ENCODE measurements at regions not wholly inside any gene's neighbourhood (a gene's known extent, or its start where the extent isn't known, plus 50 kb on each side); places are given as distances from the start of the nearest gene placed in this dataset.

- H3K4me3 ChIP-seq (replicated peaks; ENCODE audit: insufficient read depth, low read length): no peak overlapping the region
- no peak overlapping the region for H3K27ac ChIP-seq (replicated peaks)
- no peaks in the 10 kb centered on the region for H3K27me3 ChIP-seq (ENCODE audit: insufficient read depth, poor library complexity, severe bottlenecking)
- DNase-seq (ENCODE audit: low read depth in 1 of 2, low spot score in 1 of 2): peak in 1 of 2 experiments; percentile 17
- TF ChIP-seq CTCF (IDR thresholded peaks at IDR 0.05; ENCODE audit: insufficient read depth, low read length) (peak; percentile 29), SPI1 (IDR thresholded peaks at IDR 0.05; ENCODE audit: borderline replicate concordance, low read depth) (no peak)
Observed at GRCh38 chr17:70636517-70637133, 467.3 kb downstream of the KCNJ2 start.

DNA sequence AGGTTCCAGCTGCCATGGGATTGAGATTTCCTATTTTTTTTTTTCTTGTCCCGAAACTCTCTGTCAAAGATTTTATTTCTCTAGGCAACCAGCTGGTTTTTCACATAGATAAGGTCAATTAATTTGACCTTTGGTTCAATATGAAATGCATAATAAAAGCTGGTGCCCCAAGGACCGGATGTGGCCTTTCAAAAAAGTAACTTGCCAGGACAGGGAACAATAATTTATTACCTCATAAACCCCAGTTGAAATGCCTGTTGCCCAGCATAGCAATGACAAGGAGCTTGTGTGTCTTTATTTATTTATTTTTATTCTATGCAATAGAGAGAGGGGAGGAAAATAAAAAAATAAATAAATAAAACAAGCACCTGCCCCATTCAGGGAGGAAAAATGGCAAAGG lies 472.7 kb downstream of the KCNJ2 start:
- DNase-seq (ENCODE audit: low read depth in 1 of 2, low spot score in 1 of 2): no peak
- Histone ChIP-seq H3K27me3 (ENCODE audit: insufficient read depth, poor library complexity, severe bottlenecking) (no peaks in the 10 kb centered on the region), H3K27ac (replicated peaks) (no peak overlapping the region), H3K4me3 (replicated peaks; ENCODE audit: insufficient read depth, low read length) (no peak overlapping the region)
- TF ChIP-seq GABPA (IDR thresholded peaks at IDR 0.05; ENCODE audit: low read depth) (no peak), CTCF (IDR thresholded peaks at IDR 0.05; ENCODE audit: insufficient read depth, low read length) (no peak), POLR2AphosphoS5 (IDR thresholded peaks at IDR 0.05; ENCODE audit: low read depth) (no peak), SPI1 (IDR thresholded peaks at IDR 0.05; ENCODE audit: borderline replicate concordance, low read depth) (no peak)
- TF ChIP-seq, protein P1, sequence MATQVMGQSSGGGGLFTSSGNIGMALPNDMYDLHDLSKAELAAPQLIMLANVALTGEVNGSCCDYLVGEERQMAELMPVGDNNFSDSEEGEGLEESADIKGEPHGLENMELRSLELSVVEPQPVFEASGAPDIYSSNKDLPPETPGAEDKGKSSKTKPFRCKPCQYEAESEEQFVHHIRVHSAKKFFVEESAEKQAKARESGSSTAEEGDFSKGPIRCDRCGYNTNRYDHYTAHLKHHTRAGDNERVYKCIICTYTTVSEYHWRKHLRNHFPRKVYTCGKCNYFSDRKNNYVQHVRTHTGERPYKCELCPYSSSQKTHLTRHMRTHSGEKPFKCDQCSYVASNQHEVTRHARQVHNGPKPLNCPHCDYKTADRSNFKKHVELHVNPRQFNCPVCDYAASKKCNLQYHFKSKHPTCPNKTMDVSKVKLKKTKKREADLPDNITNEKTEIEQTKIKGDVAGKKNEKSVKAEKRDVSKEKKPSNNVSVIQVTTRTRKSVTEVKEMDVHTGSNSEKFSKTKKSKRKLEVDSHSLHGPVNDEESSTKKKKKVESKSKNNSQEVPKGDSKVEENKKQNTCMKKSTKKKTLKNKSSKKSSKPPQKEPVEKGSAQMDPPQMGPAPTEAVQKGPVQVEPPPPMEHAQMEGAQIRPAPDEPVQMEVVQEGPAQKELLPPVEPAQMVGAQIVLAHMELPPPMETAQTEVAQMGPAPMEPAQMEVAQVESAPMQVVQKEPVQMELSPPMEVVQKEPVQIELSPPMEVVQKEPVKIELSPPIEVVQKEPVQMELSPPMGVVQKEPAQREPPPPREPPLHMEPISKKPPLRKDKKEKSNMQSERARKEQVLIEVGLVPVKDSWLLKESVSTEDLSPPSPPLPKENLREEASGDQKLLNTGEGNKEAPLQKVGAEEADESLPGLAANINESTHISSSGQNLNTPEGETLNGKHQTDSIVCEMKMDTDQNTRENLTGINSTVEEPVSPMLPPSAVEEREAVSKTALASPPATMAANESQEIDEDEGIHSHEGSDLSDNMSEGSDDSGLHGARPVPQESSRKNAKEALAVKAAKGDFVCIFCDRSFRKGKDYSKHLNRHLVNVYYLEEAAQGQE (IDR thresholded peaks at IDR 0.05; ENCODE audit: insufficient replicate concordance, low read depth): no peak

- DNase-seq (ENCODE audit: low read depth in 1 of 2, low spot score in 1 of 2): peak in 1 of 2 experiments; percentile 45
- no peak for TF ChIP-seq SPI1 (IDR thresholded peaks at IDR 0.05; ENCODE audit: borderline replicate concordance, low read depth)
- TF ChIP-seq POLR2AphosphoS5 (IDR thresholded peaks at IDR 0.05; ENCODE audit: low read depth): no peak
- no peak for TF ChIP-seq CTCF (IDR thresholded peaks at IDR 0.05; ENCODE audit: insufficient read depth, low read length)
- TF ChIP-seq, protein P1 (IDR thresholded peaks at IDR 0.05; ENCODE audit: insufficient replicate concordance, low read depth): no peak
- TF ChIP-seq GABPA (IDR thresholded peaks at IDR 0.05; ENCODE audit: low read depth): no peak
- no peaks in the 10 kb centered on the region for H3K27me3 ChIP-seq (ENCODE audit: insufficient read depth, poor library complexity, severe bottlenecking)
Observed at GRCh38 chr17:70644096-70644495, 474.8 kb downstream of the KCNJ2 start.

GRCh38 chr17:70646673-70647072 lies 477.3 kb downstream of the KCNJ2 start:
- Histone ChIP-seq H3K4me3 (replicated peaks; ENCODE audit: insufficient read depth, low read length) (no peak overlapping the region), H3K27me3 (ENCODE audit: insufficient read depth, poor library complexity, severe bottlenecking) (no peaks in the 10 kb centered on the region), H3K27ac (replicated peaks) (no peak overlapping the region)
- no peak for DNase-seq (ENCODE audit: low read depth in 1 of 2, low spot score in 1 of 2)
- no peak for TF ChIP-seq SPI1 (IDR thresholded peaks at IDR 0.05; ENCODE audit: borderline replicate concordance, low read depth)
- TF ChIP-seq CTCF (IDR thresholded peaks at IDR 0.05; ENCODE audit: insufficient read depth, low read length): no peak
- TF ChIP-seq GABPA (IDR thresholded peaks at IDR 0.05; ENCODE audit: low read depth): no peak
- TF ChIP-seq, protein P1 (IDR thresholded peaks at IDR 0.05; ENCODE audit: insufficient replicate concordance, low read depth): no peak
- TF ChIP-seq POLR2AphosphoS5 (IDR thresholded peaks at IDR 0.05; ENCODE audit: low read depth): no peak

More at GRCh38 chr17:70644096-70644495, 474.8 kb downstream of the KCNJ2 start:
- Histone ChIP-seq H3K27ac (replicated peaks) (peak overlapping the region; percentile 22; the same call in 1 of the 2 replicates), H3K4me3 (replicated peaks; ENCODE audit: insufficient read depth, low read length) (no peak overlapping the region)

All from HL-60 (cell line).